Ishikawa (cell line): ENCODE measurements at regions not wholly inside any gene's neighbourhood (a gene's known extent, or its start where the extent isn't known, plus 50 kb on each side); places are given as distances from the start of the nearest gene placed in this dataset.

ENCODE experiments used
- TAF1 ChIP-seq: IDR thresholded peaks from 2 replicates; pipeline ENCODE4 v1.6.1; 2012; ENCODE audit warnings: low read depth, mild to moderate bottlenecking
- YY1 ChIP-seq: IDR thresholded peaks from 2 replicates; pipeline ENCODE4 v1.6.1; 2012; ENCODE audit warnings: low read depth
- ZBTB7A ChIP-seq: IDR thresholded peaks from 2 replicates; pipeline ENCODE4 v1.6.1; 2012; ENCODE audit warnings: low read depth
- TF ChIP-seq, protein P1 (sequence below): IDR thresholded peaks from 2 replicates; pipeline ENCODE4 v1.6.1; 2012; ENCODE audit warnings: low read depth, mild to moderate bottlenecking

GRCh38 chr5:10009802-10010201, 239.9 kb downstream of the ATPSCKMT start:
- TF ChIP-seq YY1 (no peak), ZBTB7A (no peak), TAF1 (no peak)
- TF ChIP-seq, protein P1, sequence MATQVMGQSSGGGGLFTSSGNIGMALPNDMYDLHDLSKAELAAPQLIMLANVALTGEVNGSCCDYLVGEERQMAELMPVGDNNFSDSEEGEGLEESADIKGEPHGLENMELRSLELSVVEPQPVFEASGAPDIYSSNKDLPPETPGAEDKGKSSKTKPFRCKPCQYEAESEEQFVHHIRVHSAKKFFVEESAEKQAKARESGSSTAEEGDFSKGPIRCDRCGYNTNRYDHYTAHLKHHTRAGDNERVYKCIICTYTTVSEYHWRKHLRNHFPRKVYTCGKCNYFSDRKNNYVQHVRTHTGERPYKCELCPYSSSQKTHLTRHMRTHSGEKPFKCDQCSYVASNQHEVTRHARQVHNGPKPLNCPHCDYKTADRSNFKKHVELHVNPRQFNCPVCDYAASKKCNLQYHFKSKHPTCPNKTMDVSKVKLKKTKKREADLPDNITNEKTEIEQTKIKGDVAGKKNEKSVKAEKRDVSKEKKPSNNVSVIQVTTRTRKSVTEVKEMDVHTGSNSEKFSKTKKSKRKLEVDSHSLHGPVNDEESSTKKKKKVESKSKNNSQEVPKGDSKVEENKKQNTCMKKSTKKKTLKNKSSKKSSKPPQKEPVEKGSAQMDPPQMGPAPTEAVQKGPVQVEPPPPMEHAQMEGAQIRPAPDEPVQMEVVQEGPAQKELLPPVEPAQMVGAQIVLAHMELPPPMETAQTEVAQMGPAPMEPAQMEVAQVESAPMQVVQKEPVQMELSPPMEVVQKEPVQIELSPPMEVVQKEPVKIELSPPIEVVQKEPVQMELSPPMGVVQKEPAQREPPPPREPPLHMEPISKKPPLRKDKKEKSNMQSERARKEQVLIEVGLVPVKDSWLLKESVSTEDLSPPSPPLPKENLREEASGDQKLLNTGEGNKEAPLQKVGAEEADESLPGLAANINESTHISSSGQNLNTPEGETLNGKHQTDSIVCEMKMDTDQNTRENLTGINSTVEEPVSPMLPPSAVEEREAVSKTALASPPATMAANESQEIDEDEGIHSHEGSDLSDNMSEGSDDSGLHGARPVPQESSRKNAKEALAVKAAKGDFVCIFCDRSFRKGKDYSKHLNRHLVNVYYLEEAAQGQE, result no peak
